Activated CD8-positive, alpha-beta T cell treated with anti-CD3 and anti-CD28 coated beads for 36 hours (primary cell): ENCODE measurements at regions not wholly inside any gene's neighbourhood (a gene's known extent, or its start where the extent isn't known, plus 50 kb on each side); places are given as distances from the start of the nearest gene placed in this dataset.

Experiments used
- ATAC-seq: fragments of 200-7000 bp; cut with Tn5 transposase; one replicate; pipeline ENCODE4 v1.10.0; 2021; ENCODE audit warnings: mild to moderate bottlenecking, moderate library complexity
- CTCF ChIA-PET: fragments of 350-600 bp; sonication (Branson Sonifier 250); formaldehyde crosslinking; loops from one replicate; lab custom pipeline; 2021; ENCODE audit warnings: antibody characterized with exemption; lab: Charles Lee
- POLR2A ChIA-PET: fragments of 350-600 bp; sonication (Branson Sonifier 250); formaldehyde crosslinking; loops from one replicate; lab custom pipeline; 2021; ENCODE audit warnings: antibody characterized with exemption; lab: Charles Lee
- DNase-seq: peaks from one replicate; pipeline ENCODE4 v3.0.0-alpha.2; 2020
- H3K27ac Mint-ChIP-seq: one replicate; pipeline ENCODE4 v1.8.0; 2021; ENCODE audit warnings: mild to moderate bottlenecking, mixed read lengths
- H3K27me3 Mint-ChIP-seq: one replicate; pipeline ENCODE4 v1.8.0; 2021; ENCODE audit warnings: mixed read lengths
- H3K36me3 Mint-ChIP-seq: one replicate; pipeline ENCODE4 v1.8.0; 2021; ENCODE audit warnings: low read depth, mixed read lengths
- H3K4me1 Mint-ChIP-seq: one replicate; pipeline ENCODE4 v1.8.0; 2021; ENCODE audit warnings: low read depth, mixed read lengths
- H3K4me3 Mint-ChIP-seq: one replicate; pipeline ENCODE4 v1.8.0; 2021; ENCODE audit warnings: mild to moderate bottlenecking, moderate library complexity, mixed read lengths
- H3K9me3 Mint-ChIP-seq: one replicate; pipeline ENCODE4 v1.8.0; 2021; ENCODE audit warnings: mixed read lengths
- CTCF ChIP-seq: fragments of 200-600 bp; IDR thresholded peaks from one replicate; pipeline ENCODE4 v1.8.0; 2022; ENCODE audit warnings: antibody characterized with exemption, mild to moderate bottlenecking
- intact Hi-C: fragments of 100-400 bp; cut with micrococcal nuclease; formaldehyde crosslinking; loops from one replicate; pipeline ENCODE4 v1.10.0; 2022

GRCh38 chr4:12894062-12894461 lies 590.1 kb downstream of the RAB28 start:
- DNase-seq (no peak), ATAC-seq (no peak)
- Mint-ChIP-seq H3K36me3 (no peaks in the 10 kb centered on the region), H3K4me1 (no peaks in the 10 kb centered on the region), H3K27me3 (no peaks in the 10 kb centered on the region), H3K27ac (no peak overlapping the region), H3K4me3 (no peak overlapping the region), H3K9me3 (no peaks in the 10 kb centered on the region)
- intact Hi-C loops: no loop called here
- no peak for TF ChIP-seq CTCF
- ChIA-PET POLR2A (no interaction called here), CTCF (no interaction called here)

GRCh38 chr4:12889054-12889453 lies 595.1 kb downstream of the RAB28 start:
- no peak overlapping the region for H3K4me3 Mint-ChIP-seq
- ATAC-seq (no peak), DNase-seq (no peak)
- H3K9me3 Mint-ChIP-seq: peaks cover 11% of the 10 kb centered on the region
- no peaks in the 10 kb centered on the region for H3K36me3 Mint-ChIP-seq
- H3K27ac Mint-ChIP-seq: no peak overlapping the region
- intact Hi-C loops: no loop called here
- H3K4me1 Mint-ChIP-seq: no peaks in the 10 kb centered on the region
- no peak for TF ChIP-seq CTCF
- no peaks in the 10 kb centered on the region for H3K27me3 Mint-ChIP-seq
- ChIA-PET CTCF (no interaction called here), POLR2A (no interaction called here)

DNA sequence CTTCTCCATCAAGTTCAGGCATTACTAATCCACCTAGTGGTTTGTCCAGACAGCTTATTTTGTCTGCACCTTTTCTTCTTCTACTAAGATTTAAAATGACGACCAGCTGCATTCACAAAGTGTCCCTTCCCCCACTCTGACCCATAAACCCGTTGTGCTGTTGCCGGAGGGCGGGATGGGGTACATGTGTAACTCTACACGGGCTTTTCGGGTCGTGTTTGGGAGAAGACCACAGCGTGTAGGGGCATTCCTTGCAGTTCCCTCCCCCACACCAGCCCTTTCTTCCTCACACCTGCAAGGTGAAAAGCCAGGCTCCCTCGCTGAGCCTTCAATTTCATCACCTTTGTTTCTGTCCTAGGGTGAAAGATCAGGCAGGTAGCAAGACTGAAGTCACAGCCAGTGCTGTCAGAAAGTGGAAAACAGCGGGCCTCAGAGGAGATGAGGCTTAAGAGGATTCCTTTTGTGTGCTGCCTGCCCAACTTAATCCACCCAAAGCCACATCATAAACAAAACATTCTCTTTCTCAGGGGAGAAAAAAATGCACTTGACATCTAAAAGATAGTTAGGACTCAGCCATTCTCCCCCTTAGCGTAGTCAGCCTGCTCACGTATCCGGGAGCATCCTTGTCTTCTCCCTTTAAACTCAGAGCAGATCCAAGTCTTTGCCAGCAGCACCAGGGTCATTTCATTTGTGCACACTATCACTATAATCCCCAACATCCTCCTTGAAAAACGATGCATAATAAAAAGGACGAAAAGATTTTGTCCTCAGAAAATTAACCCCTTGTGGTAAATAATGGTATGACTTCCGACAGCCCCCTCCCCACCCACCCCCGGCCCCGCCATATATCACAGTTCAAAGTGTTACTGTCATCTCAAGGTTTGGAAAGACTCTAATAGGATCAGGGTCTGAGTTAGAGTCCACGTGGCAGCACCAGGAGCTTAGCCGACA lies 599.0 kb downstream of the RAB28 start:
- ChIA-PET CTCF (no interaction called here), POLR2A (no interaction called here)
- no peaks in the 10 kb centered on the region for H3K36me3 Mint-ChIP-seq

DNA sequence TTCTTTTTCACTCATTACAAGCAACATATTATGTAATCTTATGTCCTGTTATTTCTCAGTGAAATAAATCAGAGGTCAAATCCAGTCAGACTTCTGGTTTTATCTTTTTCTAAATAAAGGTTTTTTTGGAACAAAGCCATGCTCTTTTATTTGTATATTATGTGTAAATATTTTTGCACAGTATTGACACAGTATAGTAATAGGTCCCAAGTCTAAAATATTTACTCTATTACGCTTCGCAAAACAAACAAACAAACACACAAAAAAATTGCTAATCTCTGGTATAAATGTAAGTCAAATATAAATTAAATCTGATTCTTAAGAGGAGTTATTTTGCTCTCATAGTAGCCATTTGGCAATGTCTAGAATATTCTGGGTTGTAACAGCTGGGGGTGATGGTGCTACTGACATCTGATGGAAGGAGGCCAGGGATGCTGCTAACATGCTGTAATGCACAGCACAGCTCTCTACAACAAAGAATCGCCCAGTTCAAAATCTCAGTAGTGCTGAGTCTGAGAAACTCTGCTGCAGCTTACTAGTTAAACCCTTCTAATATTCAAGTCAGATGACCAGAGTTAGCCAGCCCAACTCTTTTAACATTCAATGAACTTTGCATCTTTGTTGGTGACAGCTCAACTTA lies 602.1 kb downstream of the RAB28 start:
- Mint-ChIP-seq H3K27me3 (no peaks in the 10 kb centered on the region), H3K36me3 (no peaks in the 10 kb centered on the region), H3K9me3 (peaks cover 4% of the 10 kb centered on the region), H3K4me1 (no peaks in the 10 kb centered on the region), H3K4me3 (no peak overlapping the region), H3K27ac (no peak overlapping the region)
- ChIA-PET POLR2A (no interaction called here), CTCF (no interaction called here)
- intact Hi-C loops: no loop called here
- no peak for TF ChIP-seq CTCF
- DNase-seq (no peak), ATAC-seq (no peak)

More for the DNA sequence above, 599.0 kb downstream of the RAB28 start:
- Mint-ChIP-seq H3K27me3 (no peaks in the 10 kb centered on the region), H3K9me3 (peaks cover 11% of the 10 kb centered on the region), H3K27ac (no peak overlapping the region), H3K4me3 (no peak overlapping the region), H3K4me1 (no peaks in the 10 kb centered on the region)
- no peak for ATAC-seq
- no peak for TF ChIP-seq CTCF
- intact Hi-C loops: no loop called here
- DNase-seq: no peak

DNA sequence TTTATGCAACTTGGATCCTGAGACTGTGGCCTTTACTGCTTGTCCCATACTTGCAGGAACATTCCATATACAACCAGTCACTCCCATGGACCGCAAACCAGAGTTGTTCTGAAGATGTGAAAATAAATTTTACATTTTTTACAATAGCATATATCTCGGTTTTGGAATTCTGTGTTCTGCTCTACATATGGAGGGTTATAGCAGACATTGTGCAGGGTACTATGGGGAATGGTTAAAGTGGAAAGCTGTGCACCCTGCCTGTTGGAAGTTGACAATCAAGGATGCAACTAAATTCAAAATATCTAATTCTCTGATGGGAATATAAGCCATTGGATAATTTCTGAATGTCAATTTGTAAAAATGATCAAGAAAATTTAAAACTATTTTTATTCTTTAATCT lies 603.3 kb downstream of the RAB28 start:
- ChIA-PET POLR2A (no interaction called here), CTCF (no interaction called here)
- no peak for TF ChIP-seq CTCF
- H3K27ac Mint-ChIP-seq: no peak overlapping the region
- no peaks in the 10 kb centered on the region for H3K36me3 Mint-ChIP-seq
- H3K4me1 Mint-ChIP-seq: no peaks in the 10 kb centered on the region
- no peaks in the 10 kb centered on the region for H3K27me3 Mint-ChIP-seq
- H3K4me3 Mint-ChIP-seq: no peak overlapping the region
- ATAC-seq (no peak), DNase-seq (no peak)
- intact Hi-C loops: no loop called here
- no peaks in the 10 kb centered on the region for H3K9me3 Mint-ChIP-seq
